SHP77 (cell line): ENCODE measurements at regions not wholly inside any gene's neighbourhood (a gene's known extent, or its start where the extent isn't known, plus 50 kb on each side); places are given as distances from the start of the nearest gene placed in this dataset.

Experiments
- DNase-seq, 2 experiments: peaks; one replicate each; lab custom pipeline; 2025; lab: John Stamatoyannopoulos, UW

DNA sequence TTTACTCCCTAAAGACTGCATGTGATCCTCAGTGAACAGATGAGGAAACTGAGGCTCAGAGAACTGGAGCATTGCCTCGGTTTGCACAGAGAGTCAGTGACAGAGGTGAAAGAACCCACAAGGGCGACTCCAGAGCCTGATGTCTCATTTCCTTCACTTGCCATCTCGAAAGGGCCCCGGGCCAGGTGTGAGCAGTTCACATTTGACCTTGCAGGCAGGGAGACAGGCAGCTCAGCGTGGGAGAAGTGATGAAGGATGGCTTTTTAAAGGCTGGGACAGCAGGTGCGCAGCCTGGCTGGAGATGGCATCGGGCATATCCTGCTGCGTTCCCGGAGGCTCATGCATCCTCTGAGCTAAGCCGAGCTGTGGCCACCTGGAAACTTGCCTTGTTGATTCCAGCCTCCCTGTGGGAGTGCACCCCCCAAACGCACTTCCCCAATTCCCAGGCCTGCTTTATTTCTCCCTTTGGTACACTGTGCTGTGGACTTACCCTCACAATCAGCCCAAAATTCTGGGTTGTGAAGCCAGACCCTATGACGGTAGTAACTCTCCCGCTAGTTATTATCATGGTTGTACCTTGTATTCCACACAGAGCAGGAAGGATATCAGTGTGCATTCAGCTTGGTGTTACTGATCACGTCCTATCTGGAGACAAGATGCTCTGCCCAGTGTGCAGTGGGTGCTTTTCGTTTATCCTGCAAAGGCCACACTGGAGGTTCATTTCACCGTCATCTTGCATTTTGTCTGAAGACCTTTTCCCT is 753.2 kb upstream of the EEF2KMT start:
- no peak for DNase-seq

DNA sequence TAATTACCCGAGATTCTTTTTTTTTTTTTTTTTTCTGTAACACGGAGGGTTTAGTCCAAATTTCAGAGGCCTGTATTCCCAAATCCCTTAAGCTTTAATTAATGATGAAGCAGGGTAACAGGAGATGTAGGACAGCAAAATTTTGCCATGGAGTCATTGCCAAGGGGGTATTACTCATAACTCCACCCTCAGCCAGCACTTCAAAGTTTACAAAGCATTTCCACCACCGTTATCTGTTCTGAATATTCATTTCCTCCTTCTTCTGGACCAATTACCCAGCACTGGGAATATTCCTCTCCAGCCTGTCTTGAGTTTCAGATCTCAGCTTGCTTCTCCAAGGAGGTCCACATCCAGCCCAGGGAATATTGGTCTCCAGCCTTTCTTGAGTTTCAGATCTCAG is 747.5 kb upstream of the EEF2KMT start:
- no peak for DNase-seq

GRCh38 chr16:5841974-5842373 is 744.4 kb upstream of the EEF2KMT start:
- DNase-seq, result no peak

GRCh38 chr16:5838725-5839124 is 741.1 kb upstream of the EEF2KMT start:
- DNase-seq, result no peak

DNA sequence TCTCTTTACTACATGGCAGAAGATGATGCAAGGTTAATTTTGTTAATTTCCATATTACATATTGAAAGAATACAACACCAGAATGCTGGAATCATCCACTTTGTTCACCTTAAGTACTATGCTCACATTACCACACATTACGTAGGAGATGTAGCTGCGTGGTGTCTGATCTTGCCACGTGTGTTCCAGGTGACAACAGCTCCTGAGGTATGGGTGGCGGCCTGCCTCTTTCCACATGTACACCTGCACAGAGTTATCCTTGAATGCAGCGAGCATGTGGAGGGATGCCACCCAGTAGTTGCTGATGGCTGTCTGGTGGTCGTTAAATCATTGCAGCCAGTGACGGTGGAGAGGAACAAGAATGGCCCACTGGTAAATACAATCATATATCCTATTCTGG is 740.5 kb upstream of the EEF2KMT start:
- DNase-seq, result no peak

DNA sequence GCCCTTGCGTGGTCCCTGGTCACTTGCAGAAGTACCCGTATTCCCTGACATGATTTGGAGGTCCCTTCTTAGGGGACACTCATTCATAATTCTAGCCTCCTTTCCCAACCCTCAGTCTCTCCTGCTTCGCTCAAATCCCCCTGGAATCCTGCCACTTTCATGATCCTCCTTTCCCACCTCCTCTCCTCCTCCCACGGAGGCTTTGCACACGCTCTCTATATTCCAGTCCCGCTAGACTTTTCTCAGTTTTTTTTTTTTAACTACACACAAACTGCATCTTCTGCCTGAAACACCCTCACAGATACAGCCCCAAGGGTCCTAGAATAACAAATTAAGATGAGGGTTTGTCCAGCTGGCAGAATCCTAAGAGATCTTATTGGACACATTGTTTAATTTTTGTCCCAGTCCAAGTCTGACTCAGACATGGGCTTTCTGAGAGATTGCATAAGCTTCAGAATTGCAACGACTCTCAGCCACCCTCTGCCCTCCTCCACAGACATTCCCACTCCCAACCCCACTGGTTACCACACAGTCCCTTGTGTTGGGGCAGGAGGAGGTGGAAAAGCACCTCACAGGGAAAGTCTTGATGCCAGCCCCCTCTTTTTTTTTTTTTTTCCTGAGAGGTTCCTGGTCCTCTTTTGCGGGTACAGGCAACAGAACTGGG is 739.5 kb upstream of the EEF2KMT start:
- no peak for DNase-seq

DNA sequence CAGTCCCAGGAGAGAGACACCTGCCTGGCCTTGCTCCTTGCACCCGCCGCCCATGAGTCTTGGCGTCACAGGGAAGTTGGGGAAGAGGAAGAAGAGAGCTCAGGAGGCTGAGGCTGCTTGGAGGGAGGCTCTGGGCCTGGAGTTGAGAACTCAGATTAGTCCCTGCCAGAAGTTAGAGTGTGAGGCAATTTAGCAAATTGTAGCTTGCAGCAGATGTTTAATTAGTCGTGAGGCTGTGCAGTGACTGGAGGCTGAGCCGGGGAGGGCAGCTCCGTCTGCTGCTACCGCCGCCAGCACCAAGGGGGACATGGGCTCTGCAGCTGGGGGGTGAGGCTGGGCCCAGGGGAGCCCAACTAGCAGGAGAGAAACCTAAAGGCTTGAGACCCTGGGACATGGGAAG is 738.3 kb upstream of the EEF2KMT start:
- DNase-seq, result no peak

- no peak for DNase-seq
Measured at GRCh38 chr16:5826332-5826731, 728.7 kb upstream of the EEF2KMT start.

GRCh38 chr16:5820472-5820871 is 722.9 kb upstream of the EEF2KMT start:
- DNase-seq, result no peak

DNA sequence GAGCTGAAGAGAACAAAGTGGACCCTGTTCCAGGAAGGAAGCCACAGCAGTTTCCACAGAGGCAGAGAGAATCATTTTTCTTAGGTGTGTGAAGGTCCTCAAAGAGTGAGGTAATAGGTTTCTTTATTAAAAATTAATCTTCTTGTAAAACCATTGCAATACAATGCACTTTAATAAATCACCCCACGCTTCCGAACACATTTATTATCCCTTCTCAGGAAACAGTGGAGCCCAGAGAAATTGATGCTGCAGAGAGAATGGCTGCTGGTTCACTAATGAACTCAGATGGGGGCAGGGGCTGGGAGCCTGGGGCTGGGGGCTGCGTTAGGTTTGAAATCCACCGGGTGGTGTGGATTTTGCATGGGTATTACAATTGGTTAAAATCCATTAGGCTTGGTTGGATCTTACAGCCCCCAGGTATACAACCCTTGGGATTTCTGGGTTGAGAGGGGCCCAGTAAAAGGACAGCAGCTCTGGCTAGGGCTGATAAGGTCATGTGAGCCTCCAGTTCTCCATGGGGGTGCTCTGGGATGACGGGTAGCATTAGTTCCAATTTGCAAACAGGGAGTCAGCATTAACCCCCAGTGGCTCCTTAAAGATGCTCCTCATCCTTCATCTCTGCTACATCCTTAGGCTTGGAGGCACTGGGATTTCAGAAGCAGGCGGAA is 718.1 kb upstream of the EEF2KMT start:
- no peak for DNase-seq

DNA sequence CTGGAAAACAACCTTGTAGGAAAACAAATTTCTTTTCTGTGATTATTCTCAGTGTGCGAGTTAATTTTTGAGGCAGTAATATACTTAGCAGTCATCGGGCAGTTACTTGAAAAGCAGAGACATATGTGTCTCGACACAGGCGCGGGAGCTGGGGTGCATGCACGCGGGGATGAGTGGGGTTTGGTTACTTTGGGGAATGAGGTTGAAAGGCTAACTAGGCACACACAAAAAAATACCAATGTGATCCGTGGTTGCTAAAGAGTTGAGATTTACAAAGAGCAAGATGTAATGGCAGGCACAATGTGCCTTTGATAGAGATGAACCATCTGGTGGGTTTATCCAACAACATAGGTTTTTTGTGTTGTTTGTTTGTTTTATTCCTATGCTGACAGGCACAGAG is 703.8 kb upstream of the EEF2KMT start:
- no peak for DNase-seq

DNA sequence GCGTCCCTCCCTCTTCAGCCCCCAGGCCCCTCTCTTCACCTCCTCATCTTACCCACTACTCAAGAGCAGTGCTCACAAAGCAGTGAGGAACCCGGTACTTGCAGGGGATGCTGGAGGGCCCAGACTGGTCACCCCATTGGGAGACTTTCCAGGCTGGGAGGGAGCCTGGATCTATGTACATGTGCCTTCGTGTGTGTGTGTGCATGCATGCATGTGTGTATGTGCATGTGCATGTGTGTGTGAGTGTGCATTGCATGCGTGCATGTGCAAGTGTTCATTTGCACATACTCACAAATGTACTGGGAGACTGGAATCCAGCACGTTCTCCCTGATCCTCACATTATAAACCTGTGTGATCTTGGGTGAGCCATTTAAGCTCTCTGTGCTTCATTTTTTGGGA is 696.0 kb upstream of the EEF2KMT start:
- no peak for DNase-seq

- no peak for DNase-seq
Measured at GRCh38 chr16:5791011-5791657, 693.5 kb upstream of the EEF2KMT start.

DNA sequence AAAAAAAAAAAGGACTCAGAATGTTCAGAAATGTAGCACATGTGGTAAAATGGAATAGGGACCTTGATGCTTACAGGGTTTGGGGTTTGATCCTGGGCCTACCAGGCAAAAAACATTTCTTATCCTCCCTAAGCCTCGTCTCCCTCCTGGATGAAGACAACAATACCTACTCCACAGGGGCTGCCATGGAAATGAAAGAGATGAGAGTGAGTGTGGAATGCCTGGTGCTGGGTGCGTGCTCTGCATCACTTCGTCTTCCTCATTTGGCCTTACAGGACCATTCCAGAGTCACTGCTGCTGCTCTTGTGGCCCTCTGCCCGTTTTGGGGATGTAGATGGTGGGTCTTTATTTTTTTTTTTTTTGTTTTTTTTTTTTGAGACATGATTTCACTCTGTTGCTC is 692.9 kb upstream of the EEF2KMT start:
- DNase-seq, result no peak

- DNase-seq, result no peak
Measured at GRCh38 chr16:5789033-5789432, 691.4 kb upstream of the EEF2KMT start.

- no peak for DNase-seq
Measured at GRCh38 chr16:5781436-5781835, 683.8 kb upstream of the EEF2KMT start.

DNA sequence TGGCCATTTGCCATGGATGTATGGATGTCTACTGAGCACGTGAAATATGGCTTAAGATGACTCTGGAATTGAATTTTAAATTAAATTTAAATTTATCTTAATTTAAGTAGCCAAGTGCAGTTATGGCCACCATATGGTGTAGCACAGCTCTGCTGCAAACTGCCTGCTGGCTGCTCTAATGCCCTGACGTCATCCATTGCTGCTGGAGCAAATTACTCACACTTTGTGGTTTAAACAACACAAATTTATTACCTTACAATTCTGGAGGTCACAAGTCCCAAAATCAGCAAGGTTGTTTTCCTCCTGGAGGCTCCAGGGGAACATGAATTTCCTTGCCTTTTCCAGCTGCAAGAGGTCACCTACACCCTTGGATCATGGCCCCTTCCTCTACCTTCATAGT is 679.3 kb upstream of the EEF2KMT start:
- no peak for DNase-seq

GRCh38 chr16:5775916-5776315 is 678.3 kb upstream of the EEF2KMT start:
- DNase-seq, result no peak

DNA sequence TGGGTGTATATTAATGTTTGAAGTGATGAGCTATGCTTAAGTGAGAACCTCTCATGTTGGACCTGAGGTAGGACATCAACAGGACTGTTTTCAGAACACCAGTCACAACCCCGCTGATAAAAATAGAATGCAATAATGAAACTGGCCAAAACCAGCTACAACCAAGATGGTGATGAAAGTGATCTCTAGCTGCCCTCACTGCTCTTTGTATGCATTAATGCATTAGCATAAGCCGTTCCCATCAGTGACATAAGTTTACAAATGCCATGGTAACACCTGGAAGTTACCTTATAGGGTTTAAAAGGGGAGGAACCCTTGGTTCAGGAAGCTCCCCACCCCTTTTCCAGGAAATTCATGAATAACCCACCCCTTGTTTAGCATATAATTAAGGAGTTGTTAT is 672.5 kb upstream of the EEF2KMT start:
- DNase-seq, result no peak

- DNase-seq, result no peak
Measured at GRCh38 chr16:5769513-5769912, 671.9 kb upstream of the EEF2KMT start.

DNA sequence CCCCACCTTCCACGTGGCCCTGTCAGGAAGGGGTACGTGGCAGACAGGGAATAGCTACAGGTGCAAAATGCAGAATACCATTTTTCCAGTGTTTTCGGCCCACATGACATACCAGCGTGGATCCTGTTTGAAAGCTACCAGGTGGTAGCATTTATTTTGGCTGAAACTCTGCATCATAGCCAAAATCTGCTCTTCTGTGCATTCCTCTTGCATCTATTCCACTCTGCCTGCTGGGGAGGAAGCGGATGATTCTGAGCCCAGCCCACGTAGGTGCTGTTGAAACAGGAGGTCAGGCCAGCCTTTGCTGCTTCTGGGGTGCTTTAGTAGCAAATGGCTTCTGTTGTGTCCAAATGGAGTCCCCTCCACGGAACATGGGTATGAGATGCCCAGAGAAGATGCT is 670.9 kb upstream of the EEF2KMT start:
- DNase-seq, result no peak

- DNase-seq, result no peak
Measured at GRCh38 chr16:5763176-5763575, 665.6 kb upstream of the EEF2KMT start.

DNA sequence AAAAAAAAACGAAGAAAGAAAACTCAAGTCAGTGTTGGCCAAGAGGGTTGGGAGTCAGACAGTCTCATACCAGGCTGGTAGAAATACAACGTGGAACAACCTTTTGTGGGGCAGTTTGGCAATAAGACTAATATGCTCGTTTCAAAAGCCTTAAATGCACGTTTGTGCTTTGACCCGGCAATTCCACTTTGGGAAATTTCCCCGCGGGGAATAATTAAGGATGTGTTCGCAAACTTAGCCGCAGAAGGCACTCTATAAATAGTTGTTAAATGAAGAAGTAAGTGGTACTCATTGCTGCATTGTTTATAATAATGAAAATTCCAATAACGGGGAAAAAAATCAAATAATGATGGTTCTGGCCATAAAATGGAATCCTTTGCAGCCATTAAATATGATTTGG is 664.8 kb upstream of the EEF2KMT start:
- DNase-seq, result no peak
